ENCODE measurements at regions not wholly inside any gene's neighbourhood (a gene's known extent, or its start where the extent isn't known, plus 50 kb on each side); places are given as distances from the start of the nearest gene placed in this dataset.
A peak's percentile ranks its signal among the peaks of the same experiment; 100 is the strongest.

- CTCF ChIA-PET, result no interaction called here
- no peak overlapping the region for H3K4me3 ChIP-seq (ENCODE audit: control insufficient read depth in 1 of 7, extremely low read depth in 1 of 7, insufficient read depth in 4 of 7, low read depth in 2 of 7, low read length in 6 of 7)
Measured at GRCh38 chr18:38413193-38413592, 847.6 kb upstream of the CELF4 start.

DNA sequence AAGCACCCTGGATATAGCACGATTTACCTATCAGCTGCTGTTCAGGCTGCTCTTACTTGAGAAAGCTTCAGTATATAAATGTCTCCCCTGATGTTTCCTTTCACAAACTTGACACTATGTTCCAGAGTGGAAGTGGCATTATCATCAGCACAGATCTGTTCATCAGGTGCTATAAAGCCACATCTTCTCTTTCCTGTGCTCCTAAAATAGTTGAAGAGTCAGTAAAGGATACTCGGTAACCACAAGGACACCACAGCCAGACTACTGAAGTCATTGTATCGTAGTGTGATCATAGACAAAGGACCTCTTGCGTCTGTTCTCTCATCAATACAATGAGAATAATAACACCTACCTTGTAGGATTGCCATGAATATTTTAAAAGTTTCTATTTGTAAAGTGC, 841.0 kb upstream of the CELF4 start:
- WGBS (ENCODE audit: insufficient coverage), result 50% methylated on average over 1 of the region's 4 CpGs

More at GRCh38 chr18:38413193-38413592, 847.6 kb upstream of the CELF4 start:
- H3K27me3 ChIP-seq (replicated peaks in 2 of 5; ENCODE audit: control insufficient read depth in 4 of 5, insufficient read depth in 5 of 5, low read length in 4 of 5), result no peaks in the 10 kb centered on the region
- no peaks in the 10 kb centered on the region for H3K4me1 ChIP-seq (ENCODE audit: control extremely low read depth in 1 of 4, control insufficient read depth in 4 of 4, insufficient read depth in 4 of 4, low read length in 3 of 4)
- DNase-seq, result no peak
- no peaks in the 10 kb centered on the region for H3K36me3 ChIP-seq (ENCODE audit: control insufficient read depth in 4 of 4, insufficient read depth in 4 of 4, low read length in 3 of 4)
- H3K9me3 ChIP-seq (ENCODE audit: control extremely low read depth in 1 of 5, control insufficient read depth in 4 of 5, insufficient read depth in 2 of 5, low read depth in 1 of 5, low read length in 4 of 5), result peaks cover 0 to 3% (median 0%) of the 10 kb centered on the region in 5 experiments
- POLR2A ChIA-PET, result no interaction called here
- H3K27ac ChIP-seq (ENCODE audit: insufficient read depth in 1 of 2, low read depth in 1 of 2, low read length in 2 of 2, poor library complexity in 1 of 2, severe bottlenecking in 2 of 2), result no peak overlapping the region
- 100% methylated on average over 1 of the region's 2 CpGs for WGBS (ENCODE audit: insufficient coverage)

DNA sequence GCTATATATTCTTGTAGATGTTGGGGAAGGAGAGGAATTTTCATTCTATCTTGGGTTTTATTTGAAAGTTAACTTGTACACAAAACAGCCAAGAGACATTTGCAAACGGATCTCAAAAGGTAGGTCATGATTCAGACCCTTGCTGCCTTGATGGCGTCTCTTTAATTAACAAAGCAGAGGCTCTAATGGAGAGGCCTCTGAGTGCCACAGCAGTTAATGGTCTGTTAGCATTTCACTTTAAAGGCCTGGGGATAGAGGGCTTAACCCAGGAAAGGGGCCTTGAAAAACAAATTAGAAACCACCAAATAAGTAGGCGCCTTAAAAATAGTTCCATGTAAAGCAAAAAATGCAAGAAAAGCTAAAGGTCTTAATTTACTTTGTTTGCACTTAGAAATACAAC, 836.9 kb upstream of the CELF4 start:
- ChIA-PET POLR2A (no interaction called here), CTCF (no interaction called here)
- no peaks in the 10 kb centered on the region for H3K36me3 ChIP-seq (ENCODE audit: control insufficient read depth in 4 of 4, insufficient read depth in 4 of 4, low read length in 3 of 4)
- no peak overlapping the region for H3K4me3 ChIP-seq (ENCODE audit: control insufficient read depth in 1 of 7, extremely low read depth in 1 of 7, insufficient read depth in 4 of 7, low read depth in 2 of 7, low read length in 6 of 7)
- H3K9me3 ChIP-seq (ENCODE audit: control extremely low read depth in 1 of 5, control insufficient read depth in 4 of 5, insufficient read depth in 2 of 5, low read depth in 1 of 5, low read length in 4 of 5), result peaks cover 0 to 8% (median 1%) of the 10 kb centered on the region in 5 experiments
- peaks cover 5 to 9% (median 7%) of the 10 kb centered on the region in 4 experiments for H3K4me1 ChIP-seq (ENCODE audit: control extremely low read depth in 1 of 4, control insufficient read depth in 4 of 4, insufficient read depth in 4 of 4, low read length in 3 of 4)
- 91% methylated on average over 3 of the region's 3 CpGs for WGBS (ENCODE audit: insufficient coverage)
- no peak for DNase-seq
- no peak overlapping the region for H3K27ac ChIP-seq (ENCODE audit: insufficient read depth in 1 of 2, low read depth in 1 of 2, low read length in 2 of 2, poor library complexity in 1 of 2, severe bottlenecking in 2 of 2)
- H3K27me3 ChIP-seq (replicated peaks in 2 of 5; ENCODE audit: control insufficient read depth in 4 of 5, insufficient read depth in 5 of 5, low read length in 4 of 5), result no peaks in the 10 kb centered on the region

More for the DNA sequence above, 841.0 kb upstream of the CELF4 start:
- no peak overlapping the region for H3K4me3 ChIP-seq (ENCODE audit: control insufficient read depth in 1 of 7, extremely low read depth in 1 of 7, insufficient read depth in 4 of 7, low read depth in 2 of 7, low read length in 6 of 7)
- ChIA-PET CTCF (no interaction called here), POLR2A (no interaction called here)
- peaks cover 0 to 2% (median 0%) of the 10 kb centered on the region in 4 experiments for H3K36me3 ChIP-seq (ENCODE audit: control insufficient read depth in 4 of 4, insufficient read depth in 4 of 4, low read length in 3 of 4)
- H3K4me1 ChIP-seq (ENCODE audit: control extremely low read depth in 1 of 4, control insufficient read depth in 4 of 4, insufficient read depth in 4 of 4, low read length in 3 of 4), result peaks cover 5 to 9% (median 7%) of the 10 kb centered on the region in 4 experiments
- peak in 2 of 3 donors; percentile 42 to 57 for DNase-seq
- no peak overlapping the region for H3K27ac ChIP-seq (ENCODE audit: insufficient read depth in 1 of 2, low read depth in 1 of 2, low read length in 2 of 2, poor library complexity in 1 of 2, severe bottlenecking in 2 of 2)
- peaks cover 0 to 14% (median 3%) of the 10 kb centered on the region in 5 experiments for H3K9me3 ChIP-seq (ENCODE audit: control extremely low read depth in 1 of 5, control insufficient read depth in 4 of 5, insufficient read depth in 2 of 5, low read depth in 1 of 5, low read length in 4 of 5)
- no peaks in the 10 kb centered on the region for H3K27me3 ChIP-seq (replicated peaks in 2 of 5; ENCODE audit: control insufficient read depth in 4 of 5, insufficient read depth in 5 of 5, low read length in 4 of 5)

GRCh38 chr18:38397094-38397493, 831.5 kb upstream of the CELF4 start:
- CTCF ChIA-PET, result no interaction called here
- no peak overlapping the region for H3K27ac ChIP-seq (ENCODE audit: insufficient read depth in 1 of 2, low read depth in 1 of 2, low read length in 2 of 2, poor library complexity in 1 of 2, severe bottlenecking in 2 of 2)
- no peak overlapping the region for H3K4me3 ChIP-seq (ENCODE audit: control insufficient read depth in 1 of 7, extremely low read depth in 1 of 7, insufficient read depth in 4 of 7, low read depth in 2 of 7, low read length in 6 of 7)
- POLR2A ChIA-PET, result no interaction called here
- no peaks in the 10 kb centered on the region for H3K9me3 ChIP-seq (ENCODE audit: control extremely low read depth in 1 of 5, control insufficient read depth in 4 of 5, insufficient read depth in 2 of 5, low read depth in 1 of 5, low read length in 4 of 5)
- H3K27me3 ChIP-seq (replicated peaks in 2 of 5; ENCODE audit: control insufficient read depth in 4 of 5, insufficient read depth in 5 of 5, low read length in 4 of 5), result no peaks in the 10 kb centered on the region
- H3K4me1 ChIP-seq (ENCODE audit: control extremely low read depth in 1 of 4, control insufficient read depth in 4 of 4, insufficient read depth in 4 of 4, low read length in 3 of 4), result peaks cover 0 to 6% (median 0%) of the 10 kb centered on the region in 4 experiments
- H3K36me3 ChIP-seq (ENCODE audit: control insufficient read depth in 4 of 4, insufficient read depth in 4 of 4, low read length in 3 of 4), result no peaks in the 10 kb centered on the region
- no peak for DNase-seq

- WGBS (ENCODE audit: insufficient coverage), result no CpG with 5 or more reads among the region's 1 CpG
- ChIA-PET POLR2A (no interaction called here), CTCF (no interaction called here)
Measured at GRCh38 chr18:38386146-38386545, 820.5 kb upstream of the CELF4 start.

DNA sequence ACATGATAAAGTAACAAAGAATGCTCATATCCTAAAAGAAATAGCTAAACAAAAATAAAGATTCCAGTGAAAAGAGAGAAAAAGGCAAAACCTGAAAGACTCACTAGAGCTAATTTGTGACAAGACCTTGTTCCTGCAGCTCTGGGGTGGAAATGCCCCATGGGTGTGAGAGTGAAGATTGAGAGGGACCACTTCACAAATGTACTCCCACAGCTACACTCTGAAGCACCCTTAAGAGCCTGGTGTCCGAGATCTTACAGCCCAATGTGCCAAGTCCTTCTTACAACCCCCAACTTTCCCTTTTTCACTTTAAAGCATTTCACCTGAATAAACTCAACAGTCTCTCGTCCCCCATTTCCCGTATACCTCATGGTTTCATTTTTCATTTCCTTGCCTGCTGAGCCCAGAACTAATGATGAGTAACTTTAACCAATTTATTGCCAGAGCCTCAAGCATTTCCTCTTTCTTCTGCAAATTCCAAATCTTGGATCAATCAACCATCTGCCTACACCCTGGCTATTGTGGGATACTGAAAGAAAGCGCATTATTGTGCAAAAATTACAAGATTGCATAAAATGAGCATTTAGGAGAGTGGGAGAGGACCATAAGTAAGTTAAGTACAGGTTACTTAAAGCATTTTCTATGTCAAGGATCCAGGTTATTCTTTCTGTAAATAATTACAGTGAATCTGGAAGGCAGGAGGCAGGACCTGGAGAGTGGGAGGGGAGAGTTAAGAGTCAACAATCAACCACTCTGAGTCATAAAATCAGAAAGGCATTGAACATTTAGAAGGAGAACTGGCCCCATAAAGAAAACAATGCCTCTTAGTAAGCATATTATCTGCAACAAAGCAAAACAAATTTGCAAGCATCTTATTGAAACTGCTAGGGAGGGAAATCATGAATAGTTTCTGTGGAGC, 804.4 kb upstream of the CELF4 start:
- H3K9me3 ChIP-seq (ENCODE audit: control extremely low read depth in 1 of 5, control insufficient read depth in 4 of 5, insufficient read depth in 2 of 5, low read depth in 1 of 5, low read length in 4 of 5), result no peaks in the 10 kb centered on the region
- peaks cover 0 to 15% (median 0%) of the 10 kb centered on the region in 4 experiments for H3K4me1 ChIP-seq (ENCODE audit: control extremely low read depth in 1 of 4, control insufficient read depth in 4 of 4, insufficient read depth in 4 of 4, low read length in 3 of 4)
- CTCF ChIA-PET, result no interaction called here
- H3K27me3 ChIP-seq (replicated peaks in 2 of 5; ENCODE audit: control insufficient read depth in 4 of 5, insufficient read depth in 5 of 5, low read length in 4 of 5), result no peaks in the 10 kb centered on the region
- H3K4me3 ChIP-seq (ENCODE audit: control insufficient read depth in 1 of 7, extremely low read depth in 1 of 7, insufficient read depth in 4 of 7, low read depth in 2 of 7, low read length in 6 of 7), result peak overlapping the region in 1 of 7 experiments; percentile 28
- no peak overlapping the region for H3K27ac ChIP-seq (ENCODE audit: insufficient read depth in 1 of 2, low read depth in 1 of 2, low read length in 2 of 2, poor library complexity in 1 of 2, severe bottlenecking in 2 of 2)
- DNase-seq, result peak in 2 of 3 donors; percentile 34 to 40
- no peaks in the 10 kb centered on the region for H3K36me3 ChIP-seq (ENCODE audit: control insufficient read depth in 4 of 4, insufficient read depth in 4 of 4, low read length in 3 of 4)
- POLR2A ChIA-PET, result interaction anchor here (0.5 kb wide), 1 partner anchor 715 kb away, joined by 7 read pairs; no protein-coding TSS in a partner anchor
- whole genome bisulfite sequencing (ENCODE audit: insufficient coverage), result 57% methylated on average over 4 of the region's 4 CpGs

More at GRCh38 chr18:38386146-38386545, 820.5 kb upstream of the CELF4 start:
- H3K4me1 ChIP-seq (ENCODE audit: control extremely low read depth in 1 of 4, control insufficient read depth in 4 of 4, insufficient read depth in 4 of 4, low read length in 3 of 4), result no peaks in the 10 kb centered on the region
- no peaks in the 10 kb centered on the region for H3K9me3 ChIP-seq (ENCODE audit: control extremely low read depth in 1 of 5, control insufficient read depth in 4 of 5, insufficient read depth in 2 of 5, low read depth in 1 of 5, low read length in 4 of 5)
- DNase-seq, result no peak
- H3K27ac ChIP-seq (ENCODE audit: insufficient read depth in 1 of 2, low read depth in 1 of 2, low read length in 2 of 2, poor library complexity in 1 of 2, severe bottlenecking in 2 of 2), result no peak overlapping the region
- no peak overlapping the region for H3K4me3 ChIP-seq (ENCODE audit: control insufficient read depth in 1 of 7, extremely low read depth in 1 of 7, insufficient read depth in 4 of 7, low read depth in 2 of 7, low read length in 6 of 7)
- H3K27me3 ChIP-seq (replicated peaks in 2 of 5; ENCODE audit: control insufficient read depth in 4 of 5, insufficient read depth in 5 of 5, low read length in 4 of 5), result no peaks in the 10 kb centered on the region
- H3K36me3 ChIP-seq (ENCODE audit: control insufficient read depth in 4 of 4, insufficient read depth in 4 of 4, low read length in 3 of 4), result no peaks in the 10 kb centered on the region

GRCh38 chr18:38368886-38369285, 803.3 kb upstream of the CELF4 start:
- DNase-seq, result no peak
- CTCF ChIA-PET, result interaction anchor here (0.9 to 1.0 kb wide), 2 partner anchors 11 to 45 kb away, joined by 3 read pairs; no protein-coding TSS in a partner anchor
- Histone ChIP-seq H3K27ac (ENCODE audit: insufficient read depth in 1 of 2, low read depth in 1 of 2, low read length in 2 of 2, poor library complexity in 1 of 2, severe bottlenecking in 2 of 2) (no peak overlapping the region), H3K4me1 (ENCODE audit: control extremely low read depth in 1 of 4, control insufficient read depth in 4 of 4, insufficient read depth in 4 of 4, low read length in 3 of 4) (peaks cover 0 to 15% (median 0%) of the 10 kb centered on the region in 4 experiments), H3K27me3 (replicated peaks in 2 of 5; ENCODE audit: control insufficient read depth in 4 of 5, insufficient read depth in 5 of 5, low read length in 4 of 5) (no peaks in the 10 kb centered on the region), H3K9me3 (ENCODE audit: control extremely low read depth in 1 of 5, control insufficient read depth in 4 of 5, insufficient read depth in 2 of 5, low read depth in 1 of 5, low read length in 4 of 5) (no peaks in the 10 kb centered on the region), H3K4me3 (ENCODE audit: control insufficient read depth in 1 of 7, extremely low read depth in 1 of 7, insufficient read depth in 4 of 7, low read depth in 2 of 7, low read length in 6 of 7) (no peak overlapping the region), H3K36me3 (ENCODE audit: control insufficient read depth in 4 of 4, insufficient read depth in 4 of 4, low read length in 3 of 4) (no peaks in the 10 kb centered on the region)
- POLR2A ChIA-PET, result interaction anchor here (0.6 kb wide), 1 partner anchor 343 kb away, joined by 3 read pairs; no protein-coding TSS in a partner anchor
